ENCODE measurements at regions not wholly inside any gene's neighbourhood (a gene's known extent, or its start where the extent isn't known, plus 50 kb on each side); places are given as distances from the start of the nearest gene placed in this dataset.
"Not testable (repeated sequence)": the region's sequence is repeated elsewhere in the genome, so short reads cannot be mapped to it uniquely, and the experiment has no call there.

- Histone ChIP-seq H3K4me3 (peak overlapping the region; percentile 46 to 60), H3K4me1 (peaks cover 3% of the 10 kb centered on the region), H3K27ac (peak overlapping the region; percentile 47 to 60), H3K36me3 (ENCODE audit: low read depth, missing control alignments) (no peaks in the 10 kb centered on the region), H3K9me3 (no peaks in the 10 kb centered on the region), H3K27me3 (no peaks in the 10 kb centered on the region)
- TF ChIP-seq POLR2A (IDR thresholded peaks at IDR 0.05) (no peak), CTCF (IDR thresholded peaks at IDR 0.05) (no peak)
- DNase-seq = peak; percentile 46
- WGBS, 2 donors = 11 to 17% methylated on average over 5 to 27 of the region's 27 CpGs
- intact Hi-C loops (cut with DNase I; ENCODE audit: low total_unique reads) = no loop called here
Measured at GRCh38 chr6:78629154-78629721, 238.1 kb upstream of the IRAK1BP1 start.

- 59 to 65% methylated on average over 22 of the region's 22 CpGs for WGBS, 2 donors
- TF ChIP-seq POLR2A (IDR thresholded peaks at IDR 0.05) = no peak
- no peak for TF ChIP-seq CTCF (IDR thresholded peaks at IDR 0.05)
- intact Hi-C loops (cut with DNase I; ENCODE audit: low total_unique reads) = no loop called here
- Histone ChIP-seq H3K36me3 (ENCODE audit: low read depth, missing control alignments) (no peaks in the 10 kb centered on the region), H3K27me3 (no peaks in the 10 kb centered on the region), H3K4me3 (peak overlapping the region; percentile 46 to 60), H3K4me1 (peaks cover 3% of the 10 kb centered on the region), H3K9me3 (no peaks in the 10 kb centered on the region), H3K27ac (peak overlapping the region; percentile 47 to 60)
- no peak for DNase-seq
Measured at GRCh38 chr6:78629836-78630235, 237.5 kb upstream of the IRAK1BP1 start.

GRCh38 chr6:78631976-78632375 lies 235.4 kb upstream of the IRAK1BP1 start:
- H3K9me3 ChIP-seq = no peaks in the 10 kb centered on the region
- WGBS, 2 donors = 55 to 68% methylated on average over 3 of the region's 3 CpGs
- H3K4me3 ChIP-seq = no peak overlapping the region
- no peaks in the 10 kb centered on the region for H3K36me3 ChIP-seq (ENCODE audit: low read depth, missing control alignments)
- no peak for DNase-seq
- intact Hi-C loops (cut with DNase I; ENCODE audit: low total_unique reads) = no loop called here
- no peaks in the 10 kb centered on the region for H3K27me3 ChIP-seq
- H3K4me1 ChIP-seq = peaks cover 3% of the 10 kb centered on the region
- TF ChIP-seq CTCF (IDR thresholded peaks at IDR 0.05) (no peak), POLR2A (IDR thresholded peaks at IDR 0.05) (no peak)
- no peak overlapping the region for H3K27ac ChIP-seq

GRCh38 chr6:78639111-78640110 lies 227.9 kb upstream of the IRAK1BP1 start:
- H3K36me3 ChIP-seq (ENCODE audit: low read depth, missing control alignments) = no peaks in the 10 kb centered on the region
- no peaks in the 10 kb centered on the region for H3K4me1 ChIP-seq
- intact Hi-C loops (cut with DNase I; ENCODE audit: low total_unique reads) = no loop called here
- TF ChIP-seq CTCF (IDR thresholded peaks at IDR 0.05) = no peak
- no peak for TF ChIP-seq POLR2A (IDR thresholded peaks at IDR 0.05)
- no peak overlapping the region for H3K4me3 ChIP-seq
- no peak overlapping the region for H3K27ac ChIP-seq
- no peaks in the 10 kb centered on the region for H3K27me3 ChIP-seq
- 90 to 94% methylated on average over 7 of the region's 7 CpGs for WGBS, 2 donors
- DNase-seq = no peak
- no peaks in the 10 kb centered on the region for H3K9me3 ChIP-seq

- H3K27me3 ChIP-seq; H3K4me3 ChIP-seq; intact Hi-C loops (cut with DNase I; ENCODE audit: low total_unique reads); H3K36me3 ChIP-seq (ENCODE audit: low read depth, missing control alignments); H3K4me1 ChIP-seq; H3K9me3 ChIP-seq; DNase-seq; H3K27ac ChIP-seq: not testable (repeated sequence)
- WGBS, 2 donors = 82 to 91% methylated on average over 6 of the region's 6 CpGs
Measured at GRCh38 chr6:78643976-78644375, 223.4 kb upstream of the IRAK1BP1 start.

GRCh38 chr6:78646542-78647415 lies 220.6 kb upstream of the IRAK1BP1 start:
- H3K9me3 ChIP-seq; H3K4me1 ChIP-seq; DNase-seq; H3K27ac ChIP-seq; H3K27me3 ChIP-seq; intact Hi-C loops (cut with DNase I; ENCODE audit: low total_unique reads); H3K36me3 ChIP-seq (ENCODE audit: low read depth, missing control alignments); H3K4me3 ChIP-seq: not testable (repeated sequence)
- 87 to 91% methylated on average over 20 of the region's 20 CpGs for WGBS, 2 donors

- WGBS, 2 donors = 96 to 98% methylated on average over 3 of the region's 3 CpGs
- H3K4me1 ChIP-seq; H3K27ac ChIP-seq; intact Hi-C loops (cut with DNase I; ENCODE audit: low total_unique reads); H3K36me3 ChIP-seq (ENCODE audit: low read depth, missing control alignments); H3K9me3 ChIP-seq; H3K4me3 ChIP-seq; DNase-seq; H3K27me3 ChIP-seq: not testable (repeated sequence)
Measured at GRCh38 chr6:78665819-78666218, 201.5 kb upstream of the IRAK1BP1 start.
